ELR (cell line): ENCODE measurements at regions not wholly inside any gene's neighbourhood (a gene's known extent, or its start where the extent isn't known, plus 50 kb on each side); places are given as distances from the start of the nearest gene placed in this dataset.

Source experiments
- DNase-seq: peaks from one replicate; pipeline ENCODE4 v3.0.0-alpha.2; 2015; ENCODE audit warnings: low read depth

DNA sequence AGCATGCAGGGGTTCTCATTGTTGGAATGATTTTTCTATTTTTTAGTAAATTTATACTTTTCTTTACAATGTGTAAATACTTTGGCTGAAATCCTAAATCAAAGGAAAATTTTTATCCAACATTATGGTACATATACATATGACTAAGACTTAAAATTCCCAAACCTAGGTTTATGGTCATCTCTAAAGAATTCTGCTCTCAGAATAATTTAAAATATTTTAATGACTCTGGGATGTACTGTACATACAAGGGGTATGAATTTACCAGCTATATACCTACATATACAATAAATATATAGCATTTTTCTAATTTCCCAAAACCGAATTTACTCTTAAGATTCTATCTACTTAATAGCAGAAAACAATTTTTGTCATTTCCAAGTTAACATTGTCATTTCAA, 137.9 kb upstream of the POU1F1 start:
- DNase-seq = peak; percentile 34

DNA sequence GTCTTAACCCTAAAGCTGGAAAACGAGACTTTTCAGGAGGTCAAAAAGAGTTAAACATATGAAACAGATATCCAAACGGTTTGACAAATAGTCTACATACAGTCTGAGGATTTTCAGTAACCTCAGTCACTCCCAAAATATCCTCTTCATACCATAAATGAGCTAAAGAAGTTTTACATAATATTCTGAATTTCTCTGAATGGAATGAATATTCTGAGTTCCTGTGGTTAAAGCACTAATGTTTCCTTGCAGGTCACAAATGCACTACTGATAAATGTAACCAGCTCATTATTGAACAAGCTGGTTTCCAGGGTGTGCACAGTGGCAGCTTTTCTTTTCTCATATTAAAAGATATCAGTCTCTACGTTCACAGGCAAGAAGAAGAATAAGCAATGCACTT, 137.4 kb upstream of the POU1F1 start:
- no peak for DNase-seq

DNA sequence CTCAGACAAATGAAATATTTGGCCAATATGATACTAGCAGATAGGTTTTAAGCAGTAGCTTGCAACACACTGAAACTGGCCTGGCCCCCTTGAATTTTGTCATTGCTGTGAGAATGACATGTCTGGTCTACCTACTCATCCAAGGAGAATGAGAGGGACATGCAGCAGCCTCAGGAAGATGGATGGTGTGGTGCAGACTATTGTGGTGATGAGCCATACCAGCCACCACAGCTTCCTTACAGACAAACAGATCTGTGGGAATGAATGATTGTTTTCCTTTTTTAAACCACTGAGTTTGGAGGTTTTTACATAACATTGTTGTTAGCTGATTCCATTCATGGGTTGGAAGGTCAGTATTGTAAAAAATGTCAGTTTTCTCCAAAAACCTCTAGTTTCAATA, 133.7 kb upstream of the POU1F1 start:
- DNase-seq = peak; percentile 52

DNA sequence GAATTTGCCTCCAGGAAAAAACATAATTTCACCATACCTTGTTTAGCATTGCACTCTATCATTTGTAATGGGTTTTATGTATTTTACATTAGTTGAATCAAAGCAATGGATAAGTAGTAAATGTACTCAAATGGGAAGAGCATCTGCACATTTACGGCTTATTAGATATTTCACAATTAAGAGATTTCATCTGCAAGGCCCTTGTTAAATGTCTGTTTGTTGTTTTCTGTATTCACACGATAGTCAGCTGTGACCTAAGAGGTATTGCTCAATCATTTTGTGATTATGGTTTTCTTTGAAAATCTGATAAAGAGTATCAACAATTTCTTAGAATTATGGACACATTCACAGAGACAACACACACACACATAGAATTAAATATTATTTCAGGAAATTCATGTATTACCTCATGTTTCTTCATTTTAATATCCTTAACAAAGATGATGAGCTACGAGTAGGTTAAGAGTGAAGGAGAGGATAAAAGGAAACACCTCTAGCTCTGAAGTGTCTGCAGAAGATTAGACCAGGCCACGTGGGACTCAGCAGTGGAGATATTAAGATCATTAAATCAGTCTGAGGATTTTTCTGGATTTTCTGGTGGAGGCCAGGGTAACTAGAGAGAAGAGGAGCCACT, 121.9 kb upstream of the POU1F1 start:
- no peak for DNase-seq

DNA sequence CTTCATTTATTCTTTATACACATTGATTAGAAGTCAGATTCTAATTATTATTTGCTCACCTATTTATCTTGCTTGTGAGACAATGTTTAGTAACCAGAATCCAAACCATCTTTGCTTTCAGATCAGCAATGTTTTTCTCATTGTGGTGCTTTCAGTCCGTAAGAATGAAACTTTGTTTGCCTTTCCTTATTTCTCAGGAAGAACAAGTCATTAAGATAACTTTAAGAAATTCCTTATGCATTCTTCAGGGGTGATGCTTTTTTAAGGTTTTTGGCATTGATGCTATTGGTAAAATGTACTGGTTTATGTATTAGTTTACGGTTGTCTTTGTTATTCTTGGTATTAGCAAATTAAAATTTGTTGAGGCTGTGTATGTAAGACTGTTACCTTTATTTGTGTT, 120.8 kb upstream of the POU1F1 start:
- DNase-seq = peak; percentile 16

DNA sequence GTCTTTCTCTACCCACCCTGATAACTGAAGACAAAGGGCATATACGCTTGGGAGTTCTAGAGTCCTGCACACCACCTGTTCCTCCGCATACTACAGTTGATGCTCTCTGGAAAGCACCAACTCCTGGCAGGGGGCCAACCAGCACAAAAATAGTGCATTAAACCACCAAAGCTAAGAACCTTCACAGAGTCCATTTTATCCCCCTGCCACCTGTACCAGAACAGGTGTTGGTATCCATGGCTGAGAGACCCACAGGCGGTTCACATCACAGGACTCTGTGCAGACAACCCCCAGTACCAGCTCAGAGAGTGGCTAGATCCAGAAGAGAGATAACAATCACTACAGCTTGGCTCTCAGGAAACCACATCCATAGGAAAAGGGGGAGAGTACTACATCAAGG, 114.4 kb upstream of the POU1F1 start:
- DNase-seq = no peak

DNA sequence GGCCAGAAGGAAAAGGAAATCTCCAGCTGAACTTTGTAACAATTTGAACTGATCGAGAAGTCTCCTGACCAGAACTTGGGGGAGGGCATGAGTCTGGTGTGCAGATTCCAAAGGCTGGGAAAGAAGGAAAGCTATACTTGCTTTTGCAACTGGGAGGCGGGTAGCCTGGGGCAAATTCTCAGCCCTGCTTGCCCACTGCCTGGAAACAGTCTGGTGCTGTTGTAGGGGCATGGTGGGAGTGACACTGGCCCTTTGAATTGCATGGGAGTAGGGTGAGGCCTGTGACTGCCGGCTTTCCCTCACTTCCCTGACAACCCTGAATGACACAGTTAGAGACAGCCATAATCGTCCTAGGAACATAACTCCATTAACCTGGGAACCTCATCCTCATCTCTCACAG, 114.0 kb upstream of the POU1F1 start:
- no peak for DNase-seq

DNA sequence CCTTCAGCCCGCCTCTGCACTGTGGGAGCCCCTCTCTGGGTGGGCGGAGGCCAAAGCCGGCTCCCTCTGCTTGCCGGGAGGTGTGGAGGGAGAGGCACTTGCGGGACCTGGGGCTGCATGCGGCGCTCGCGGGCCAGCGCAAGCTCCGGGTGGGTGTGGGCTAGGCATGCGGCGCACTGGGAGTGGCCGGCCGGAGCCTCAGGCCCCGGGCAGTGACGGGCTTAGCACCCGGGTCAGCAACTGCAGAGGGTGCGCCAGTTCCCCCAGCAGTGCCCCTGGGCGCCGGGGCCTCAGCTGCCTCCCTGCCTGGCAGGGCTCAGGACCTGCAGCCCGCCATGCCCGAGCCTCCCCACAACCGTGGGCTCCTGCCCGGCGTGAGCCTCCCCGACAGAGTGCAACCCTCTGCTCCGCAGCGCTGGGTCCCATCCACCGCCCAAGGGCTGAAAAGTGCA, 98.9 kb upstream of the POU1F1 start:
- no peak for DNase-seq

DNA sequence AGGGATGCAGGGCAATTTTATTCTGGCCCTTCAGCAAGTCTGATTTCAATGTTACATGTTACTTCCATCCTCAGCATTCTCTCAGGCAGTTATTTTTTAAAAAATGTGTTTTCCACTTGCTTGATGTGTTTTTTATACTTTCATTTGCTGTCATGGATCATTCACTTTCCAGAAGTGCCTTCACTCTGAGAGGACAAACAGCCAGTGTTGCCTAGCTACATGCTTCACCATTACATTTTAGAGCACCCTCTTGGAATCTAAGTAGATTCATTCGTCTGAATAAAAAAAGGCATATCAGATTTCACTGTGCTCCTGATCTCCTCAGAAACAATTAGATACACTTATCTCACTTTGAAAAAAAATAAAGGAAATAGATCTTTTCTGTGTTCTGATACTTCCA, 93.6 kb upstream of the POU1F1 start:
- no peak for DNase-seq

DNA sequence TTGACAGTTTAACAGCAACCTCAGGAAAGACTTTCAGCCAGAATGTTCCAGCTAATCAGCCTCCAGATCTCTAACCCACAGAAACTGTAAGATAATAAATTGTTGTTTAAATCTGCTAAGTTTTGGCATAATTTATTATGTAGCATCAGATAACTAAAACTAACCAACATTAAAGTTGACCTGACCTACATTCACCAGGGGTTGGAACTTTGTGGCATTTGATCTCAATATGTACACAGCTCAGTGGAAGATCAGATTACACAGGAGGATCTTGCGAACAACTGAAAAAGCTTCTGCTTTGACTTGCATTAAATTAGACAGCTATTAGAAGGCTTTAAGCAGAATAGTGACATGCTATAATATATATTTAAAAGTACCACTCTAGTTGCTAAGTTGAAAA, 91.4 kb upstream of the POU1F1 start:
- no peak for DNase-seq

DNA sequence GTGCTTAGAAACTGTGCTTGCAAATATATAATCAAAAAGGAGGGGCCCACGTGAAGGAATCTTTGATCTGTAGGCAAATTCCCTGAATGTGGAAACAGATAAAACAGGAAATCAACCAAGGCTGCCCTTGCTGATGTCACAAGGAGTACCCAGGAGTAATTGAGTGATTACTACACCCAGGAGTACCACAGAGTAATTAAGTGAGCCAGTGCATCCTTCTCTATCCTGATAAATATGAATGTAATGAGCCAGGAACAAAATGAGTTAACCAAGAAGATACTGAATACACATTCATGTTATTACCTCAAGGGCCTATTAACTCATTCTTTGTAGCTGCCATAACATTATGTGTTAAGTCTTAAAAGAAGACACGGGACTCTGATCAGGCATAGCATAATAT, 87.3 kb upstream of the POU1F1 start:
- DNase-seq = no peak

DNA sequence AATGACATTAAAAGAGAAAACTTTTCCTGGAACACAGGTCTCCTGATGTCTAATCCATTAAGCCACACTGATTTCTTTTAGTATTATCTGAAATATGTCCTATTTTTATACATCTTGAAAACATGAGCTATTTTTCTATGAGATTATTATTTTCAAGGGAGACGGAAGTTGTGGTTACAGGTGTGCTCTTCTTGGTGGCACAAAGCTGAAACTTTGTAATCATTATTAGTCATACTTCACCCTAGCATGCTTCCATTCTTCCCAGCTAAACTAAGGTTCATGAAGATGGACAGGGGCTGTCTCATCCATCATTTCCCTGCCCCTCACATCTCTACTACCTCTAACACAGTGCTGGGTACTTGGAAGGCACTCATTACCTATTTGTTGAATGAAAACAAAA, 85.6 kb upstream of the POU1F1 start:
- no peak for DNase-seq

DNA sequence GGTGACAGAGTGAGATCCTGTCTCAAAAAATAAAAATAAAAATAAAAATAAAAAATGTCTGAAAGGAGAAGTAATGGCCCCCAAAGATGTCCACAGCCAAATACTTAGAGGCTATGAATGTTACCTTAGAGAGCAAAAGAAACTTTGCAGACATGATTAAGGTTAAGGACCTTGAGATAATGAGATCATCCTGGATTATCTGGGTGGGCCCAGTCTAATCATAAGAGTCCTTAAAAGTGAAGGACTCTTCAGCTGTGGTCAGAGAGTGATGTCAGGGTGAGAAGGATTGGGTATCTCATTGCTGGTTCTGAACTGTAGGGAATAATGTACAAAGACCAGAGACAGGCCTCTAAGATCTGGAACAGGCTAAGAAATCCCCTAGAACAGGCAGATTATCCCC, 84.9 kb upstream of the POU1F1 start:
- no peak for DNase-seq

DNA sequence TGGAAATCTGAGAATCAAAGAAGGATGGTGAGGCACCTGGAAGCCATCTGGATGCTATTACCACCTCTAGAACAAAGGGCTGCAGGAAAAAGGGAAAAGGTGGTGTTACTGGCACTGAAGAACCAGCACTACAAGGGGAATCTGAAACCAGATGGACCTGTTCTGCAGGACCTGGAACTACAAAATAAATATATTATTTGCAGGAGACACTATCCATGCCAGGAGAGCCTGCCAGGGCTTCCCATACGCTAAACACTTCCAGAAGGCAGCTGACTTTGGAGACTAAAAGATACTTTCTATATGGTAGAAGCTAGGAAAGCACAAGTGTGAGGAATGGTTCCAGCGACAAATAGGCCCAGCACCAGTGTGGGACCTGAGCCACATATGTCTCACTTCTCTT, 83.4 kb upstream of the POU1F1 start:
- no peak for DNase-seq

DNA sequence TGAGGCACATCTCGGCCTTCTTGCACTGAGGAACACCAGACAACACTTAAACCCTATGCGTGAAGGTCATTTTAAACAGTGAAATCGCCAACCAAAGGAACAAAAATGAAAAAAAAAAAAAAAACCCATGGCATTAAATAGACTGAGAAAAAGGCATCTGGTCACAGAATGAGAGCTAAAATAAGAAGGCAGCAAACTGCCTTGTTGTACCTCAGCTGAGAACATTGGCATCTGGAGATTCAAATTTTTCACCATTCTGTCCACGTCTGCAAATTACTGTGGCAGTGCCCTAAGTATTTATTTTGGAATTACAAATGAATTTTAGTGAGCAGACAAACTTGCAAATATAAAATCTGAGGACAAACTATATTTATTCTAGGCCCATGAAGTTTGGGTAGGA, 82.6 kb upstream of the POU1F1 start:
- DNase-seq = no peak

DNA sequence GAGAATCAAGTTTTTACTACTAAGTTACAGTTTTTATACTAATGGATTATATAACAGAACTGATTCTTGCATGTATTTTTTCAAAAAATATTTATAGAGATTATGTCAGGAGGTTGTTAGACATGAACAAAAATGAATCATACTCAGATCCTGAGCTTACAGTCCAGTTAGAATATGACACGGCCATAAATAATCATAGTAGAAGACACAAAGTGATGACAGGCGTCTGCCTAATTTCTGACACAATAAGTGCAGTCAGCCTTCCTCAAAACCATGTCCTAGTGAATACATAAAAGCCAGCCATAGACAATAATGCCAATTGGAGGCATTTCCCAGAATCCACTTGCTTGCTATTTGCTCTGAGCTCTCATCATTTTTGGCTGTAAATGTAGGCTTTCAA, 81.7 kb upstream of the POU1F1 start:
- no peak for DNase-seq

DNA sequence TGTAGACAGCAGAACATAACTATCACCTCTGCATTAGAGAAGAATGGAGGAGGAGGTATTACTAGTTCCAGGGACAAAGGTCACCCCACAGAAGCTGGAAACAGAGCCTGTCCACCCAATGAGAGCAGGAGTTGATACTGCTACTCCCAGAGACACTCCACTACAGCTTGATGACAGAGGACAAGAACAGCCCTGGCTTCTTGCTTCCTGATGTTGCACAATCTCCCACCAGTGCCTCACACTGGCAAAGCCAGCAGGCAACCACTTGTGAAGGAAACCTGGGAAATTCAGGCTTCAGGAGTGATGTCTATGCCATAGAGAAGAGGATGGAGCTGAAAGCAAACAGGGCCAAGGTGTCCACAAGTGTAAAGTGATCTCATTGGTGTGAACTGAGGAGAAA, 78.0 kb upstream of the POU1F1 start:
- no peak for DNase-seq

DNA sequence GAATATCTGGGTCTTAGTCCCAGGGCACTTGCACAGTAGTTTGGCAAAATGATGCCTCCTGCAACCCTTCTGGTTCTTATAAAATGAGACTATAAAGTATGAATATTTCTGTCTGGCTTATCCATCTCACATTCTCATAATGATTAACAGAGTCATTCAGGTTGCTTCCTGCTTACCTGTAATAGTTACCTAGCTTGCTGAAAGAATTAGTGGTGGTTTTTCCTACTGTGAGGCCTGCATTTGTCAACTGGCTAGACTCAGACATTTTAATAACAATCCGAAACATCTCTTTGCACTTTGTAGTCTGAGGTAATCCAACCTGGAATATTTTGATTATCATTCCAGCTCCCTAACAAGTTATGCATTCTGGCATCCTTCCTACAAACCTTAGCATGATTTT, 75.6 kb upstream of the POU1F1 start:
- no peak for DNase-seq

DNA sequence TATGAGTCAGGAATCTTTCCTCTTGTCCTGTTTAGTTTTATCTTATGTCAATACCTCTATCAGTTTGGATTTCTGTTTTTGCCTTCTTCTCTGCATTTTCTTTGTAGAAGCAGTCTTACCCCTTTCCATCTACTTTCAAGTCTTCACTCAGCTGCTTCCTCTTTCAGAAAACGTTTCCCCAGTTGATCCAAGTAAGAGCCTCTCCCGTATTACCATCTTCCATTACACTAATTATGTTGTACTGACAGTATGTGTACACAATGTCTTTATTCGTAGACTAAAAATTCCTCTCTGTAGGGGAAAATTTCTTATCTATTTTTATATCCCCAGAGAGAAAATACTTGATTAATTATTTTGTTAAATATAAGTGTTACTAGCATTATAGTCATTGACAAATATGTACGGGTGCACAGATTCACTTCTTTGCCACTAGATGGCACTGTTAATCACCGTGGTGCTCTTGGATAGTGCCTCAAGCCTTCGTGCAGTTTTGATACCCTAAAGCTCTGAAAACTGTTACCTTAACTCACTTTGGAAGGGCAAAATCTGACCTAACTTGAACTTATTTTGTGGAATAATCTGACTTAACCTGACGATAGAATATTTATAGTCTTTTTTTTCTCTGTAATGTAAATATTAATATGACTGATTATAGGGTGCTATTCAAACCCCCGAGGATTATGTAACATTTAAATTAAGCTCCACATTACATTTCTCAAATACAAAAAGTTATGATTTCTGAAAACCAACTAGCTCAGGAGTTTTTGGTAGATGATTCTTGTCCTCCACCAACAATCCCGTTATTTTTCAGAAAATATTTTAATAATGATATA, 74.2 kb upstream of the POU1F1 start:
- DNase-seq = peak; percentile 75

DNA sequence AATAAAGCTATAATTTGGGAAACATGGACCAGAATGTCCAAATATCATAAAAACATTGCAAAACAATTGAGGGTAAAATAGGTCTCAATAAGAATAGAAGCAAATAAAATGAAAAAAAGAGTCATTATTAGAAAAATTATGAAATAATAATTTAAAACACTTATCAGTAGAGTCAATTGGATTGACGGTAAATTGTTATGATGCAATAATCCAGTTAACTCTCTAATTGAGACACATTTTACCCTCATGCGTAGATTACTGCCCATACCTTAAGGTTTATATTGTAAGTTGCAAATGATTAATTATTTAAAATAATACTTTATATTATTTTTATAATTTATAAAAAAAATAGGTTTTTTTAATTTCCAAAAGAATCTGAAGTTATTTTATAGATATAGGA, 73.4 kb upstream of the POU1F1 start:
- DNase-seq = no peak

DNA sequence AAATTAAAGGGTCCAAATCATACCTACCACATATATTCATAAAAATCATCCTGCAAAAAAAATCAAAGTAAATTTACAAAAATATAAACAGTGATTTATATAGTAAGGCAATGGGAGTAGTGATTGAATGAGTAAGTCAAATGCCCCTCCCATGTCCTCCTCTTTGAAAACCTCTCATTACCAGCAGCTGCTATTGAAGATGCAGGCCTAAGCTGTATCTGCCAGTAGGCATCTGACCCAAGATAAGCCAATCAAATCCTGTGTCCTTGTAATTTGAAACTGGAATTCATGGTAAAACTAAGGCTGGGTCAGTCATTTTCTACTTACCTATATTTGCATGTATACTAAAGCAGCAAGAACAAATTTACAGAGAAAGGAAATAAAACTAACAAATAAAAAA, 60.4 kb upstream of the POU1F1 start:
- DNase-seq = peak; percentile 16

DNA sequence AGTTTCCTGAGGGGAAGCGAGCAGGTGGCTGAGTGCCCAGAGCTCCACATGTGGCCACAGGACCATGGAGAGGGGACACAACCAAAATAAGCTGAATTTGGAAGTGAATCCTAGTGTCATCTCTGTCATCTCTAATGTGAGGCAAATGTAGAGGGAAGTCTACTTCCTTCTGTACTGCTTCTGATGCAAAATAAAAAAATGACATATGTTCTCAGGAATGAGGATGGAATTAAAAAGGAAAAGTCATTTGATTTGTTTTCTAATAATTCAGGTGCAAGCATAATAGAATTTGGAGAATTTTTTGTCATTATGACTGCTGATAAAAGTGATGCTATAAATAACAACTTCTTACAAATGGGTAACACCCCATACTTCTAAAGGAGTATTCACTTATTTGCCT, 59.5 kb upstream of the POU1F1 start:
- no peak for DNase-seq

DNA sequence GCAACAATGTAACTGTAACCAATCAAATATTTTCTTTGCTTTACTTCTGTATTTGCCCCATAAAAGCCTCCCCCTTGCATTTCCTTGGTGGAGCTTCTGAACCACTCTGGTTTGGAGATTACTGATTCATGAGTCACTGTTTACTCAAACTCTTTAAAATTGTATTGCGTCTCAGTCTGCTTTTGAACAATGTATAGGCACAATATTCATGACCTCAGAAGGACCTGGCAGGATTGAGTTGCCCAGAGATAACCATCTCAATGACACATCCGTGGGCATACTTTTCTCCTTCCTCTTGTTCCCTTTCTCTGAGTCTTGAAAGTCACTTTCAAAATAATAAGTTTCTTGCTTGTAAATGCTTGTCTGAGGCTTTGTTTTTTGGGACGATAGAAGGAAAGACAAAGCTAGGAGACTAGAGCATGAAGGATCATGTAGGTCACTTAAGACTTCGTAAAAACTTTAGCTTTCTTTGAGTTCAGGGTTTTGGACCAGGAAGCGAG, 57.1 kb upstream of the POU1F1 start:
- peak; percentile 98 for DNase-seq

DNA sequence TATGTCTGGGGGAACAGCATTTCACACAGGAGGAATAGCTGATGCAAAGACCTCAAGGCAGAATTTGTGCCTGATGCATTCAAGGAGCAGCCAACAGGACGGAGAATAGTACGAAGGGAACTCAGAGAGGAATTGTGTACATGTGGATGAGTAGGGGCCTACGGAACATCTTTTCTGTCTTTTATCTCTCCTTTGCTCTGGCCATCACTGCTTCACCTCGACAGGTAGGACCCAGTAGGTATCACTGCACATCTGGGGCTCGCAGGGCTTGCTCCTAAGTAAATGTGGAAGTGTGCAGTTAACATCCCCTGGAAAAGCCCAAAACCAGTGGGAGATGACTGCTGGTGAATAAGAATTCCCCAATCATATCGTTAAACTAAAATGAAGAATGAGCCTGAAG, 56.4 kb upstream of the POU1F1 start:
- DNase-seq = no peak
